GM19372 (cell line): ENCODE measurements at regions not wholly inside any gene's neighbourhood (a gene's known extent, or its start where the extent isn't known, plus 50 kb on each side); places are given as distances from the start of the nearest gene placed in this dataset.

Source experiments
- ATAC-seq: cut with Tn5 transposase; IDR thresholded peaks from one replicate; pipeline ENCODE4 v1.9.1; 2021; ENCODE audit warnings: mild to moderate bottlenecking, low read depth, moderate library complexity; ENCODE audit not compliant: unreplicated experiment

GRCh38 chr13:108006619-108007018 lies 208.7 kb downstream of the LIG4 start:
- no peak for ATAC-seq

- no peak for ATAC-seq
Observed at GRCh38 chr13:108005231-108005630, 210.1 kb downstream of the LIG4 start.

GRCh38 chr13:108003626-108004025 lies 211.7 kb downstream of the LIG4 start:
- ATAC-seq = no peak

- ATAC-seq = no peak
Observed at GRCh38 chr13:108000998-108001397, 214.3 kb downstream of the LIG4 start.

- ATAC-seq = no peak
Observed at GRCh38 chr13:107999751-108000150, 215.6 kb downstream of the LIG4 start.

- no peak for ATAC-seq
Observed at GRCh38 chr13:107994137-107994536, 221.2 kb downstream of the LIG4 start.

GRCh38 chr13:107993239-107993949 lies 221.9 kb downstream of the LIG4 start:
- ATAC-seq = no peak

GRCh38 chr13:107992542-107992941 lies 222.8 kb downstream of the LIG4 start:
- ATAC-seq = no peak

GRCh38 chr13:107977071-107977574 lies 238.2 kb downstream of the LIG4 start:
- no peak for ATAC-seq

GRCh38 chr13:107976628-107977027 lies 238.7 kb downstream of the LIG4 start:
- ATAC-seq = no peak

- no peak for ATAC-seq
Observed at GRCh38 chr13:107974409-107974808, 240.9 kb downstream of the LIG4 start.

- ATAC-seq = no peak
Observed at GRCh38 chr13:107969546-107969945, 245.8 kb downstream of the LIG4 start.

GRCh38 chr13:107968470-107968869 lies 246.9 kb downstream of the LIG4 start:
- no peak for ATAC-seq

- ATAC-seq = no peak
Observed at GRCh38 chr13:107964395-107964794, 250.9 kb downstream of the LIG4 start.

GRCh38 chr13:107961849-107962608 lies 253.3 kb downstream of the LIG4 start:
- ATAC-seq = no peak

- ATAC-seq = no peak
Observed at GRCh38 chr13:107960301-107960700, 255.0 kb downstream of the LIG4 start.

GRCh38 chr13:107956889-107957288 lies 258.4 kb downstream of the LIG4 start:
- no peak for ATAC-seq

- no peak for ATAC-seq
Observed at GRCh38 chr13:107942030-107942617, 273.2 kb downstream of the LIG4 start.

- ATAC-seq = no peak
Observed at GRCh38 chr13:107941345-107942029, 273.8 kb downstream of the LIG4 start.

GRCh38 chr13:107937848-107938247 lies 277.5 kb downstream of the LIG4 start:
- no peak for ATAC-seq

GRCh38 chr13:107931056-107931455 lies 284.3 kb downstream of the LIG4 start:
- no peak for ATAC-seq
